ENCODE measurements at regions not wholly inside any gene's neighbourhood (a gene's known extent, or its start where the extent isn't known, plus 50 kb on each side); places are given as distances from the start of the nearest gene placed in this dataset.
"Not testable (repeated sequence)": the region's sequence is repeated elsewhere in the genome, so short reads cannot be mapped to it uniquely, and the experiment has no call there.

DNA sequence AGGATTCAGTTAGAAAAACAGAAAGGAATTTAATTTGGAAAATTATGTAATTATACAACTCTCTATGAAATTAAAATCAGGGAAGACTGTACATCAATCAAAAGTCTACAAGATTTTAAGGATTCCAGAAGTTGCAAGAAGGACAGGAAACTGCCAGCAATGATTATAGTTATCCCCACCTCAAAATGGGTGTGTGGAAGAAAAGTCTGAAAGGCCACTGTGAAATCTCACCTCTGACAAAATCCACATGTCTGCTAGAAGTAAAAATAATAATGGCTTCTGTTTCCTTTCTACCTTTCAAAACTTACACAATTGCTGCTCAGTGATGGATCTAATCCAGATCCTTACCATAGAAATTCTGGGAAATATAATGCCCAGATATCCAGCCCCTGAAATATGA, 708.1 kb upstream of the ADGRL4 start:
- no peak for DNase-seq
- intact Hi-C loops (cut with micrococcal nuclease): no loop called here
- H3K4me3 Mint-ChIP-seq: no peak overlapping the region
- CTCF ChIA-PET: no interaction called here
- no peaks in the 10 kb centered on the region for H3K27me3 Mint-ChIP-seq (ENCODE audit: low read depth)
- no peaks in the 10 kb centered on the region for H3K4me1 Mint-ChIP-seq (ENCODE audit: low read depth)
- H3K9me3 Mint-ChIP-seq: no peaks in the 10 kb centered on the region
- H3K36me3 Mint-ChIP-seq (ENCODE audit: low read depth): no peaks in the 10 kb centered on the region
- H3K27ac Mint-ChIP-seq: no peak overlapping the region

DNA sequence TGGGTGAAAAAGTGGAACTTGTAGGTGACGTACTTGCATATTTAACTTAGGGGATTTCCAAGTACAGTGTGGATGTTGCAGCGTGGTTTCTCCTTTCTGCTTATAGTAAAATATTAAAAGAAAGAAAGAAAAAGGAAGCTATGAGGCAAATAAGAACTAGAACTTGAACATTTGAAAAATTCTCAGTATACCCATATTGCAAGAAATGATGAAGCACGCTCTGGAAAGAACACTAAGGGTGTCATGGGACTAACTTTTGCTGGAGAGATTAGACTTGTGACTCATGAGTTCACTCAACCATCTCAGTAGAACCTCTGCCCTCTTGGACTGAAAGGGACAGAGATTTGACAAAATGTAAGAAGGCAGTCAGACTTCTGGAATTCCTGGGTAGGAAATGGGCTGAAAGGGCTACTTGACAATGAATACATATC, 704.5 kb upstream of the ADGRL4 start:
- CTCF ChIA-PET: no interaction called here
- H3K4me3 Mint-ChIP-seq: no peak overlapping the region
- no peaks in the 10 kb centered on the region for H3K4me1 Mint-ChIP-seq (ENCODE audit: low read depth)
- no peak for DNase-seq
- H3K9me3 Mint-ChIP-seq: no peaks in the 10 kb centered on the region
- H3K27ac Mint-ChIP-seq: no peak overlapping the region
- no peaks in the 10 kb centered on the region for H3K27me3 Mint-ChIP-seq (ENCODE audit: low read depth)
- H3K36me3 Mint-ChIP-seq (ENCODE audit: low read depth): no peaks in the 10 kb centered on the region
- intact Hi-C loops (cut with micrococcal nuclease): no loop called here

DNA sequence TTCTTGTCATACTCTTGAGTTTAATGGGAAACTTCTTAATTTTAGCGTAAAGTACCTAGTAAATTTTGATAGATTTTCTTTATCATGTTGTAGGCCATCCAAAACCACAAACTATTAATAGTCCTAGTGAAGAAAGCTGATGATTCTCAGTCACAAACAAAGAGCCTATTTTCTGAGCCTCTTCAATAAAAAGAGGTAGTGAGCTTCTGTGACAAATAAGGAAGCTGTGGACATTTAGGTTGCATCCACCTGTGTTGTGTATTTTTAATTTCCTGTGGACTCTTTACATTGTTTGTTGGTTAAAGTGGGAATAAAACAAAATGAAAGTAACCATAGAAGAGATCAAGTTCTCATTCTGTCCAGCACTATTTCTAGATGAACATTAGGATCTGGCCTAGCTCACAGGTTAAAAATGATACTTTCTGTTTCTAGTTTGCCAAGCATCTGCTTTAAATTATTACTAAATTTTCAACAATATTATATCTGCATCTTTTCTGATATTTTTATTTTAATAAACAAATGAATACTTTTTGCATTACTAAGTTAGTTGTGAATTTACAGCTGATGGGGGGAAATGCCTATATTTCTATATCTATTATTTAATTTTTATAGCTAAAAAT, 702.2 kb upstream of the ADGRL4 start:
- intact Hi-C loops (cut with micrococcal nuclease): no loop called here
- Mint-ChIP-seq H3K4me1 (ENCODE audit: low read depth) (no peaks in the 10 kb centered on the region), H3K9me3 (peaks cover 2% of the 10 kb centered on the region), H3K27me3 (ENCODE audit: low read depth) (no peaks in the 10 kb centered on the region), H3K36me3 (ENCODE audit: low read depth) (no peaks in the 10 kb centered on the region), H3K4me3 (no peak overlapping the region), H3K27ac (no peak overlapping the region)
- CTCF ChIA-PET: interaction anchor here (1.0 kb wide), 1 partner anchor 9 kb away, joined by 3 read pairs; no protein-coding TSS in a partner anchor
- DNase-seq: no peak

DNA sequence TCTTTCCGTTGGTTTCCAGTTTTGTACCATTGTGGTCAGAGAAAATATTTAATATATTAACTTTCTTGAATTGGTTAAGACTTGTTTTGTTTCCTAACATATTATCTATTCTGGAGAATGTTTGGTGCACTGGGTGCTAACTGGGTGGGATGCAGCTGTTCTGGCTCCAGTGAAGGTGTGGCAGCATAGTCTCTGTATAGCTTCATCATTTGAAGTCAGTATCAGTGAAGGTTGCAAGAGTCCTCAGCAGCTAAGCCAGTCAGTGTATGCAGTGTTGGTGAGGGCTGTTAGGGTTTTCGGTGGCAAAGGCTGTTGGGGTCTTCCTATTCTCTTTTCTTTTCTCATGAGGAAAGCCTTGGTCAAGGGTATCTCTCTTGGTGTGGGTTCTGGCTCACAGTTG, 698.7 kb upstream of the ADGRL4 start:
- CTCF ChIA-PET: no interaction called here
- no peak for DNase-seq
- H3K27ac Mint-ChIP-seq: no peak overlapping the region
- no peaks in the 10 kb centered on the region for H3K27me3 Mint-ChIP-seq (ENCODE audit: low read depth)
- peaks cover 3% of the 10 kb centered on the region for H3K9me3 Mint-ChIP-seq
- H3K36me3 Mint-ChIP-seq (ENCODE audit: low read depth): no peaks in the 10 kb centered on the region
- H3K4me1 Mint-ChIP-seq (ENCODE audit: low read depth): no peaks in the 10 kb centered on the region
- intact Hi-C loops (cut with micrococcal nuclease): no loop called here
- H3K4me3 Mint-ChIP-seq: no peak overlapping the region

DNA sequence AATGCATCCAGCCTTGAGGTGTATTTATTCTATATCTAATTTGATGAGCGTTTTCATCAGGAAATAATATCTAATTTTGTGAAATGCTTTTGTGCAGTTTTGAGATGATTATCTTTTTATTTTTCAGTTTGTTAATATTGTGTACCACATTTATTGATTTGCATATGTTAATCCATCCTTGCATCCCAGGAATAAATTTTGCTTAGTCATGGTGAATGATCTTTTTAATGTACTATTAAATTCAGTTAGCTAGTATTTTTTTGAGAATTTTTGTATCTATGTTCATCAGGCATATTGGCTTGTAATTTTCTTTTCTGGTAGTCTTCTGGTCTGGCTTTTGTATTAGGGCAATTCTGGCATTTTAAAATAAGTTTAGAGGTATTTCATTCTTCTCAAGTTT, 697.5 kb upstream of the ADGRL4 start:
- H3K27me3 Mint-ChIP-seq (ENCODE audit: low read depth): no peaks in the 10 kb centered on the region
- H3K9me3 Mint-ChIP-seq: peaks cover 8% of the 10 kb centered on the region
- no peak overlapping the region for H3K27ac Mint-ChIP-seq
- no peak overlapping the region for H3K4me3 Mint-ChIP-seq
- intact Hi-C loops (cut with micrococcal nuclease): no loop called here
- CTCF ChIA-PET: no interaction called here
- DNase-seq: no peak
- H3K4me1 Mint-ChIP-seq (ENCODE audit: low read depth): no peaks in the 10 kb centered on the region
- no peaks in the 10 kb centered on the region for H3K36me3 Mint-ChIP-seq (ENCODE audit: low read depth)

DNA sequence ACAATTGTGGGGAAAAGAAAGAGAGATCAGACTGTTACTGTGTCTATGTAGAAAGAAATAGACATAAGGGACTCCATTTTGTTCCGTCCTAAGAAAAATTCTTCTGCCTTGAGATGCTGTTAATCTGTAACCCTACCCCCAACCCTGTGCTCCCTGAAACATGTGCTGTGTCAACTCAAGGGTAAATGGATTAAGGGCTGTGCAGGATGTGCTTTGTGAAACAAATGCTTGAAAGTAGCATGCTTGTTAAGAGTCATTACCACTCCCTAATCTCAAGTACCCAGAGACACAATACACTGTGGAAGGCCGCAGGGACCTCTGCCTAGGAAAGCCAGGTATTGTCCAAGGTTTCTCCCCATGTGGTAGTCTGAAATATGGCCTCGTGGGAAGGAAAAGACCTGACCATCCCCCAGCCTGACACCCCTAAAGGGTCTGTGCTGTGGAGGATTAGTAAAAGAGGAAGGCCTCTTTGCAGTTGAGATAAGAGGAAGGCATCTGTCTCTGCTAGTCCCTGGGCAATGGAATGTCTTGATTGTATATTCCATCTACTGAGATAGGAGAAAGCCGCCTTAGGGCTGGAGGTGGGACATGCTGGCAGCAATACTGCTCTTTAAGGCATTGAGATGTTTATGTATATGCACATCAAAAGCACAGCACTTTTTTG, 695.9 kb upstream of the ADGRL4 start:
- H3K9me3 Mint-ChIP-seq; H3K4me3 Mint-ChIP-seq; H3K4me1 Mint-ChIP-seq (ENCODE audit: low read depth); H3K36me3 Mint-ChIP-seq (ENCODE audit: low read depth); CTCF ChIA-PET; H3K27me3 Mint-ChIP-seq (ENCODE audit: low read depth); DNase-seq; H3K27ac Mint-ChIP-seq; intact Hi-C loops (cut with micrococcal nuclease): not testable (repeated sequence)

DNA sequence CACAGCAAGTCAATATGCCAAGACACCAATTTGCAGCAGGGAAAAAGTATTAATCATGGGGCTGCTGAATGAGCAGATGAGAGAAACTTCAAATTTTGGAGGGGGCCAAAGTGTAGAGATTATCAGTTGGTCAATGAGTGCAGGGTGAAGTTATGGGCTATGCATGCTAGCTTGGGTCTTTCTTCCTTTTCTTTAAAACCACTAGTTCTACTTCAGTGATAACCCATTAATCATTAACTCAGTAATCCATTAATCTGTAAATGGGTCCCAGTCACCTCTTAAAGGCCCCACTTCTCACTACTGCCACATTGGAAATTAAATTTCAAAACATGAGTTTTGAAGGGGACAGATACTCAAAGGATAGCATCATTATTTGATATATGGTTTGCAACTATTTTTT, 688.6 kb upstream of the ADGRL4 start:
- Mint-ChIP-seq H3K36me3 (ENCODE audit: low read depth) (no peaks in the 10 kb centered on the region), H3K4me3 (no peak overlapping the region), H3K9me3 (peaks cover 10% of the 10 kb centered on the region), H3K27ac (no peak overlapping the region), H3K4me1 (ENCODE audit: low read depth) (no peaks in the 10 kb centered on the region), H3K27me3 (ENCODE audit: low read depth) (no peaks in the 10 kb centered on the region)
- DNase-seq: no peak
- CTCF ChIA-PET: no interaction called here
- intact Hi-C loops (cut with micrococcal nuclease): no loop called here

DNA sequence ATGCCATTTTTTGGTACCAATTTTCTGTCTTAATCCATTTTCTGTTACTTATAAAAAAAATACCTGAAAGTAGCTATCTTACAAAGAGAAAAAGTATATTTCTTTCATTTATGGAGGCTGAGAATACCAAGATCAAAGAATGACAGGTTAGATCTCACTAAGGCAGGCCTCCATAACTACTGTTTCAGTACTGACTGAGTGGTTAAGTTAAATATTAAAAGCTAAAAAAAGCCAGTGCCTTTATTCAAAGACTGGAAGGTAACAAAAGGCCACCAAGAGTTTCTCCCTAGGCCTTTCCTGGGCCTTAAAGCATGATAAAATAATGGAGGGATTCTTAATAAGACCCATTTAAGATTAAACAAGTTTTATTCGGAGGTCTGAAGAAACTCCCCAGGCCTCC, 687.7 kb upstream of the ADGRL4 start:
- Mint-ChIP-seq H3K9me3 (peaks cover 6% of the 10 kb centered on the region), H3K27ac (no peak overlapping the region), H3K4me3 (no peak overlapping the region), H3K4me1 (ENCODE audit: low read depth) (no peaks in the 10 kb centered on the region), H3K36me3 (ENCODE audit: low read depth) (no peaks in the 10 kb centered on the region), H3K27me3 (ENCODE audit: low read depth) (no peaks in the 10 kb centered on the region)
- no peak for DNase-seq
- CTCF ChIA-PET: no interaction called here
- intact Hi-C loops (cut with micrococcal nuclease): no loop called here

DNA sequence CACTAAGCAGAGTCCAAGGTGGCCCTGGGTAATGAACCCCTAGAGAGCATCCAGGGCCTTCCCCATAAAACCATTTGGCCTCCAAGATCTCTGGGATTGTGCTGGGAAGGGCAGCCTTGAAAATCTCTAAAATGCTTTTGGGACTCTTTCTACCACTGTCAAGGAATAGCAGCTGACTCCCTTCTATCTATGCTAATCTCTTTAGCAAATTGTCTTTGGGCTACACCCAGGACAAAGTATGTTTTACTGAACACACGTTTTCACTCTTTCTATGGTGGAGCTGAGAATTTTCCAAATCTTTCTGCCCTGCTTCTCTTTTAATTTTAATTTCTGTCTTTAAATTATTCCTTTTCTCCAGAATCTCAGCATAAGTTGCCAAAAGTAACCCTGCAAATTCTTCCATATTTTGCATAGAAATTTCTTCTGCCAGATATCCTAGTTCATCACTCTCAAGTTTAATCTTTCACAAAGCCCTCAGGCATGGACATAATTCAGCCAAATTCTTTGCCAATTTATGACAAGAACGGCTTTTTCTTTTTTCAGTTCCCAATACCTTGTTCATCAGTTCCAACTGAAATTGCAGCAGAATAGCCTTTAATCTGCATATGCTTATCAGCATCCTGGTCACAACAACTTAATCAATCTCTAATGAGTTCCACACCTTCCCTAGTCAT, 687.0 kb upstream of the ADGRL4 start:
- Mint-ChIP-seq H3K4me3 (no peak overlapping the region), H3K36me3 (ENCODE audit: low read depth) (no peaks in the 10 kb centered on the region), H3K9me3 (peaks cover 6% of the 10 kb centered on the region), H3K27ac (no peak overlapping the region), H3K4me1 (ENCODE audit: low read depth) (no peaks in the 10 kb centered on the region), H3K27me3 (ENCODE audit: low read depth) (no peaks in the 10 kb centered on the region)
- no peak for DNase-seq
- intact Hi-C loops (cut with micrococcal nuclease): no loop called here
- CTCF ChIA-PET: interaction anchor here (0.6 kb wide), 1 partner anchor 1343 kb away, joined by 3 read pairs; no protein-coding TSS in a partner anchor

DNA sequence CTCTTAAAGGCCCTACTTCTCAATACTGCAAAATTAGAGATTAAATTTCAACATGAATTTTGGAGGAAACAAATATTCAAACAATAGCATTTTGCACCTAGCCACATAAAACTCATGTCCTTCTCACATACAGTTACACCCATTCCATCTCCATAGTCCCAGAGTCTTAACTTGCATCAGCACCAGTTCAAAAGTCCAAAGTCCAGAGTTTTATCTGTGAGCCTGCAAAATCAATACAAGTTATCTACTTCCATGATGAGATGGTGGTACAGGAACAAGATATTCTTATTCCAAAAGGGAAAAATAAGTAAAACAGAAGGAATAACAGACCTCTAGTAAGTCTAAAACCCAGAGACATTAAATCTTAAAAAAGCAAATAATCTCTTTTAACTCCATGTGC, 686.0 kb upstream of the ADGRL4 start:
- H3K9me3 Mint-ChIP-seq: peaks cover 4% of the 10 kb centered on the region
- H3K36me3 Mint-ChIP-seq (ENCODE audit: low read depth): no peaks in the 10 kb centered on the region
- CTCF ChIA-PET: no interaction called here
- DNase-seq: no peak
- H3K27me3 Mint-ChIP-seq (ENCODE audit: low read depth): no peaks in the 10 kb centered on the region
- no peak overlapping the region for H3K4me3 Mint-ChIP-seq
- no peak overlapping the region for H3K27ac Mint-ChIP-seq
- intact Hi-C loops (cut with micrococcal nuclease): no loop called here
- no peaks in the 10 kb centered on the region for H3K4me1 Mint-ChIP-seq (ENCODE audit: low read depth)

DNA sequence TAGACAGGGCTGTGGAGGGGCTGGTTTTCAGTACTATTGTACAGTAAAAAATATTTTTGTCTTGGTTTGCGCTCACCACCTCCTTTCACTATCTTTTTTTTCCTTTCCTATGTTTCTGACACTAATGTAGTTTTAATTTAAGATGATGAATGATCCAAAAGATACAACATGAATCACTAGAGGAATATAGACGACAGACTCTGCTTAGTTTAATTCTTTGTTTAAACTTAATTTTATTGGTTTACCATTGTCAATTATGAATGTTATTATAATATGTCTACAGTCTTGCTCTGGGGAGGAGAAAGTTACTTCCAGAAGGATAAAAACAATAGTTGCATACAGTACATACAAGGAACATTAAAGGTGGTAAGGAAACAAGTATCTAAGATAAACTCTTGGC, 682.4 kb upstream of the ADGRL4 start:
- H3K27ac Mint-ChIP-seq: no peak overlapping the region
- no peaks in the 10 kb centered on the region for H3K27me3 Mint-ChIP-seq (ENCODE audit: low read depth)
- H3K4me1 Mint-ChIP-seq (ENCODE audit: low read depth): no peaks in the 10 kb centered on the region
- CTCF ChIA-PET: no interaction called here
- H3K9me3 Mint-ChIP-seq: peaks cover 9% of the 10 kb centered on the region
- no peak overlapping the region for H3K4me3 Mint-ChIP-seq
- no peak for DNase-seq
- H3K36me3 Mint-ChIP-seq (ENCODE audit: low read depth): no peaks in the 10 kb centered on the region
- intact Hi-C loops (cut with micrococcal nuclease): no loop called here

DNA sequence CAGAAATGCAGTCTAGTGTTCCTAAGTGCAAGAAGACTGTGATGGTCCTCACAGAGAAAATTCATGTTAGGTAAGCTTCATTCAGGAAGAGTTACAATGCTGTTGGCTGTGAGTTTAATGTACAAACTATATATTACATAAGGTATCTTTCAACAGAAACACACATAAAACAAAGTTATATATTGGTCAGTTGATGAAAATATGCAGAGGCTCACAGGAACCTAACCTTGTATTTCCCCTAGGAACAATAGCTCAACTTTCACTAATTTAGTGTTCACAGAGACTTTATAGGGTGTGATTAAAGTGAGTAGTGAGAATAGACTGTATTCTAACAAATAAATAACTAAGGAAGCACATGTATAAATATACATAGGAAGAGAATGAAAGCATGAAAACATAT, 676.9 kb upstream of the ADGRL4 start:
- H3K27ac Mint-ChIP-seq: no peak overlapping the region
- no peaks in the 10 kb centered on the region for H3K4me1 Mint-ChIP-seq (ENCODE audit: low read depth)
- intact Hi-C loops (cut with micrococcal nuclease): no loop called here
- no peaks in the 10 kb centered on the region for H3K36me3 Mint-ChIP-seq (ENCODE audit: low read depth)
- CTCF ChIA-PET: interaction anchor here (0.7 kb wide), 1 partner anchor 609 kb away, joined by 3 read pairs; no protein-coding TSS in a partner anchor
- no peaks in the 10 kb centered on the region for H3K27me3 Mint-ChIP-seq (ENCODE audit: low read depth)
- peaks cover 17% of the 10 kb centered on the region for H3K9me3 Mint-ChIP-seq
- no peak for DNase-seq
- no peak overlapping the region for H3K4me3 Mint-ChIP-seq

DNA sequence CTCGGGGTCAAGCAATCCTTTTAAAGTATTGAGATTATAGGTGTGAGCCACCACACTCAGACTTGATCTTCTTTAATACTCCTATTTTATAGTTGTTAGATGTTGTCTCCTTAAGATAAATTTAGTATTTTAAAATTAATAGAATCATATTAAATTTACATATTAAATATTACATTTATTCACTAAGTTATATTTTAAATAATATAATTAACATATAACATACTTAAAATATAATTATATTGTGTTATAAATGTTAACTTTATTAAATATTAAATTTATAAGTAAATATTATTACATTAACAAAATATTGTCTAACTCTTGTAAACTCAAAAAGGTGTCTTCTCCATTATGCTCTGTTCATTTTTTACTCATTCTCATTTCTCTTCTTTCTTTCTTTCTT, 675.9 kb upstream of the ADGRL4 start:
- Mint-ChIP-seq H3K27me3 (ENCODE audit: low read depth) (no peaks in the 10 kb centered on the region), H3K27ac (no peak overlapping the region), H3K4me3 (no peak overlapping the region), H3K4me1 (ENCODE audit: low read depth) (no peaks in the 10 kb centered on the region), H3K36me3 (ENCODE audit: low read depth) (no peaks in the 10 kb centered on the region), H3K9me3 (peaks cover 19% of the 10 kb centered on the region)
- CTCF ChIA-PET: interaction anchor here (0.7 kb wide), 1 partner anchor 610 kb away, joined by 3 read pairs; no protein-coding TSS in a partner anchor
- intact Hi-C loops (cut with micrococcal nuclease): no loop called here
- DNase-seq: no peak
